HL-60 (cell line): ENCODE measurements at regions not wholly inside any gene's neighbourhood (a gene's known extent, or its start where the extent isn't known, plus 50 kb on each side); places are given as distances from the start of the nearest gene placed in this dataset.

ENCODE experiments used
- POLR2AphosphoS5 ChIP-seq: IDR thresholded peaks from 2 replicates; pipeline ENCODE4 v1.6.1; 2012; ENCODE audit warnings: low read depth
- TF ChIP-seq, protein P1 (sequence below): IDR thresholded peaks from one replicate; pipeline ENCODE4 v1.5.1; 2011; ENCODE audit warnings: low read length, control low read depth, inconsistent platforms; ENCODE audit not compliant: insufficient read depth

DNA sequence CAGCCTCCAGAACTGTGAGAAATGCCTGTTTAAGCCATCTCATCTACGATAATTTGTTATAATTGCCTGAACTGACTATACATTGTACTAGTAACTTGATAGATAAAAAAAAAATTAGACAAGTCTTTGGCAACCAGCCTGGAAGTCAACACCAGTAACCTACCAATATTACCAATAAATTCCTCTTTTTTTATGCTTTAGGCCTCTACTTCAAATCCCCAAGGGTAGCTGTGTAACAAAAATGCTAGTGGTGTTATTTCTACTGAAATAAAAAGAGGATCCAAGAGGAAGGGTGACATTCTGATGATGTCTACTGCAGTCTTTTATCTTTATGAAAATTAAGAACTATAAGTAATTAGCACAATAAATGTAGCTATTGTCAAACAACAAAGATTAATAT lies 151.7 kb upstream of the SAMSN1 start:
- TF ChIP-seq, protein P1, sequence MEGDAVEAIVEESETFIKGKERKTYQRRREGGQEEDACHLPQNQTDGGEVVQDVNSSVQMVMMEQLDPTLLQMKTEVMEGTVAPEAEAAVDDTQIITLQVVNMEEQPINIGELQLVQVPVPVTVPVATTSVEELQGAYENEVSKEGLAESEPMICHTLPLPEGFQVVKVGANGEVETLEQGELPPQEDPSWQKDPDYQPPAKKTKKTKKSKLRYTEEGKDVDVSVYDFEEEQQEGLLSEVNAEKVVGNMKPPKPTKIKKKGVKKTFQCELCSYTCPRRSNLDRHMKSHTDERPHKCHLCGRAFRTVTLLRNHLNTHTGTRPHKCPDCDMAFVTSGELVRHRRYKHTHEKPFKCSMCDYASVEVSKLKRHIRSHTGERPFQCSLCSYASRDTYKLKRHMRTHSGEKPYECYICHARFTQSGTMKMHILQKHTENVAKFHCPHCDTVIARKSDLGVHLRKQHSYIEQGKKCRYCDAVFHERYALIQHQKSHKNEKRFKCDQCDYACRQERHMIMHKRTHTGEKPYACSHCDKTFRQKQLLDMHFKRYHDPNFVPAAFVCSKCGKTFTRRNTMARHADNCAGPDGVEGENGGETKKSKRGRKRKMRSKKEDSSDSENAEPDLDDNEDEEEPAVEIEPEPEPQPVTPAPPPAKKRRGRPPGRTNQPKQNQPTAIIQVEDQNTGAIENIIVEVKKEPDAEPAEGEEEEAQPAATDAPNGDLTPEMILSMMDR, result no peak
- TF ChIP-seq POLR2AphosphoS5, result no peak
